ENCODE measurements at regions not wholly inside any gene's neighbourhood (a gene's known extent, or its start where the extent isn't known, plus 50 kb on each side); places are given as distances from the start of the nearest gene placed in this dataset.
"Not testable (repeated sequence)": the region's sequence is repeated elsewhere in the genome, so short reads cannot be mapped to it uniquely, and the experiment has no call there.

- Mint-ChIP-seq H3K4me1 (ENCODE audit: low read depth) (peaks cover 8% of the 10 kb centered on the region), H3K27me3 (ENCODE audit: low read depth) (peaks cover 2% of the 10 kb centered on the region), H3K36me3 (ENCODE audit: low read depth) (no peaks in the 10 kb centered on the region), H3K4me3 (ENCODE audit: unreplicated experiment) (no peak overlapping the region), H3K27ac (ENCODE audit: unreplicated experiment) (no peak overlapping the region), H3K9me3 (ENCODE audit: low read depth) (no peaks in the 10 kb centered on the region)
- no peak for DNase-seq (ENCODE audit: low spot score)
- no peak for TF ChIP-seq CTCF (IDR thresholded peaks at IDR 0.05)
These were observed 103.3 kb upstream of the CRY1 start for GRCh38 chr12:107196681-107197080.

GRCh38 chr12:107200394-107200793 is 107.0 kb upstream of the CRY1 start:
- TF ChIP-seq CTCF (IDR thresholded peaks at IDR 0.05) = no peak
- no peak overlapping the region for H3K4me3 Mint-ChIP-seq (ENCODE audit: unreplicated experiment)
- DNase-seq (ENCODE audit: low spot score) = no peak

GRCh38 chr12:107207931-107208525 is 114.7 kb upstream of the CRY1 start:
- DNase-seq (ENCODE audit: low spot score) = no peak
- TF ChIP-seq CTCF (IDR thresholded peaks at IDR 0.05) = no peak

More at GRCh38 chr12:107200394-107200793, 107.0 kb upstream of the CRY1 start:
- Mint-ChIP-seq H3K36me3 (ENCODE audit: low read depth) (no peaks in the 10 kb centered on the region), H3K9me3 (ENCODE audit: low read depth) (no peaks in the 10 kb centered on the region), H3K27me3 (ENCODE audit: low read depth) (no peaks in the 10 kb centered on the region), H3K4me1 (ENCODE audit: low read depth) (peaks cover 8% of the 10 kb centered on the region), H3K27ac (ENCODE audit: unreplicated experiment) (no peak overlapping the region)

GRCh38 chr12:107209700-107210099 is 116.4 kb upstream of the CRY1 start:
- H3K36me3 Mint-ChIP-seq (ENCODE audit: low read depth); H3K9me3 Mint-ChIP-seq (ENCODE audit: low read depth); DNase-seq (ENCODE audit: low spot score); H3K27me3 Mint-ChIP-seq (ENCODE audit: low read depth); H3K27ac Mint-ChIP-seq (ENCODE audit: unreplicated experiment); H3K4me3 Mint-ChIP-seq (ENCODE audit: unreplicated experiment): not testable (repeated sequence)
- peaks cover 18% of the 10 kb centered on the region for H3K4me1 Mint-ChIP-seq (ENCODE audit: low read depth)

More at GRCh38 chr12:107207931-107208525, 114.7 kb upstream of the CRY1 start:
- Mint-ChIP-seq H3K4me1 (ENCODE audit: low read depth) (peaks cover 18% of the 10 kb centered on the region), H3K27me3 (ENCODE audit: low read depth) (no peaks in the 10 kb centered on the region), H3K4me3 (ENCODE audit: unreplicated experiment) (peak overlapping the region; percentile 24), H3K9me3 (ENCODE audit: low read depth) (peaks cover 3% of the 10 kb centered on the region), H3K27ac (ENCODE audit: unreplicated experiment) (peak overlapping the region; percentile 79), H3K36me3 (ENCODE audit: low read depth) (no peaks in the 10 kb centered on the region)

GRCh38 chr12:107214373-107214773 is 121.0 kb upstream of the CRY1 start:
- not testable (repeated sequence) for H3K9me3 Mint-ChIP-seq (ENCODE audit: low read depth)

GRCh38 chr12:107216411-107216810 is 123.1 kb upstream of the CRY1 start:
- H3K9me3 Mint-ChIP-seq (ENCODE audit: low read depth); H3K4me3 Mint-ChIP-seq (ENCODE audit: unreplicated experiment); H3K4me1 Mint-ChIP-seq (ENCODE audit: low read depth); H3K27ac Mint-ChIP-seq (ENCODE audit: unreplicated experiment); H3K36me3 Mint-ChIP-seq (ENCODE audit: low read depth); DNase-seq (ENCODE audit: low spot score): not testable (repeated sequence)
- H3K27me3 Mint-ChIP-seq (ENCODE audit: low read depth) = peaks cover 20% of the 10 kb centered on the region

More at GRCh38 chr12:107214373-107214773, 121.0 kb upstream of the CRY1 start:
- not testable (repeated sequence) for H3K4me3 Mint-ChIP-seq (ENCODE audit: unreplicated experiment); H3K27ac Mint-ChIP-seq (ENCODE audit: unreplicated experiment); H3K36me3 Mint-ChIP-seq (ENCODE audit: low read depth); DNase-seq (ENCODE audit: low spot score); H3K4me1 Mint-ChIP-seq (ENCODE audit: low read depth); H3K27me3 Mint-ChIP-seq (ENCODE audit: low read depth)

GRCh38 chr12:107219301-107219700 is 126.0 kb upstream of the CRY1 start:
- H3K27ac Mint-ChIP-seq (ENCODE audit: unreplicated experiment) = no peak overlapping the region
- no peaks in the 10 kb centered on the region for H3K9me3 Mint-ChIP-seq (ENCODE audit: low read depth)
- TF ChIP-seq CTCF (IDR thresholded peaks at IDR 0.05) = no peak
- DNase-seq (ENCODE audit: low spot score) = no peak
- H3K4me3 Mint-ChIP-seq (ENCODE audit: unreplicated experiment) = no peak overlapping the region
- H3K36me3 Mint-ChIP-seq (ENCODE audit: low read depth) = no peaks in the 10 kb centered on the region
- H3K27me3 Mint-ChIP-seq (ENCODE audit: low read depth) = peaks cover 23% of the 10 kb centered on the region
- no peaks in the 10 kb centered on the region for H3K4me1 Mint-ChIP-seq (ENCODE audit: low read depth)

All from chondrocyte (in vitro differentiated cells).